Activated naive CD8-positive, alpha-beta T cell treated with anti-CD3 and anti-CD28 coated beads, Interleukin-2, amount 50 U/mL, for 24 hours (primary cell): ENCODE measurements at regions not wholly inside any gene's neighbourhood (a gene's known extent, or its start where the extent isn't known, plus 50 kb on each side); places are given as distances from the start of the nearest gene placed in this dataset.

Source experiments
- ATAC-seq: fragments of 150-1000 bp; cut with Tn5 transposase; one replicate; pipeline ENCODE4 v1.10.0; 2021
- DNase-seq: peaks from one replicate; pipeline ENCODE4 v3.0.0; 2021
- H3K27ac Mint-ChIP-seq: one replicate; pipeline ENCODE4 v1.8.0; 2021; ENCODE audit warnings: mild to moderate bottlenecking, mixed read lengths
- H3K27me3 Mint-ChIP-seq: one replicate; pipeline ENCODE4 v1.8.0; 2021; ENCODE audit warnings: mixed read lengths
- H3K36me3 Mint-ChIP-seq: one replicate; pipeline ENCODE4 v1.8.0; 2021; ENCODE audit warnings: low read depth, mixed read lengths
- H3K4me1 Mint-ChIP-seq: one replicate; pipeline ENCODE4 v1.8.0; 2021; ENCODE audit warnings: mixed read lengths
- H3K4me3 Mint-ChIP-seq: one replicate; pipeline ENCODE4 v1.8.0; 2021; ENCODE audit warnings: mild to moderate bottlenecking, moderate library complexity, mixed read lengths
- H3K9me3 Mint-ChIP-seq: one replicate; pipeline ENCODE4 v1.8.0; 2021; ENCODE audit warnings: mixed read lengths

GRCh38 chr5:152337484-152337883 is 67.6 kb downstream of the NMUR2 start:
- Mint-ChIP-seq H3K4me3 (no peak overlapping the region), H3K27ac (no peak overlapping the region), H3K36me3 (no peaks in the 10 kb centered on the region), H3K27me3 (no peaks in the 10 kb centered on the region), H3K9me3 (no peaks in the 10 kb centered on the region), H3K4me1 (no peaks in the 10 kb centered on the region)
- DNase-seq: no peak
- ATAC-seq: no peak

GRCh38 chr5:152335461-152335860 is 69.6 kb downstream of the NMUR2 start:
- no peaks in the 10 kb centered on the region for H3K27me3 Mint-ChIP-seq
- ATAC-seq: no peak

GRCh38 chr5:152332716-152333460 is 72.2 kb downstream of the NMUR2 start:
- peaks cover 2% of the 10 kb centered on the region for H3K27me3 Mint-ChIP-seq
- no peak overlapping the region for H3K27ac Mint-ChIP-seq
- H3K9me3 Mint-ChIP-seq: no peaks in the 10 kb centered on the region
- no peaks in the 10 kb centered on the region for H3K4me1 Mint-ChIP-seq
- no peak overlapping the region for H3K4me3 Mint-ChIP-seq
- DNase-seq: no peak
- H3K36me3 Mint-ChIP-seq: no peaks in the 10 kb centered on the region
- ATAC-seq: no peak

More at GRCh38 chr5:152335461-152335860, 69.6 kb downstream of the NMUR2 start:
- no peaks in the 10 kb centered on the region for H3K36me3 Mint-ChIP-seq
- no peaks in the 10 kb centered on the region for H3K9me3 Mint-ChIP-seq
- no peak for DNase-seq
- no peak overlapping the region for H3K27ac Mint-ChIP-seq
- no peaks in the 10 kb centered on the region for H3K4me1 Mint-ChIP-seq
- no peak overlapping the region for H3K4me3 Mint-ChIP-seq

- DNase-seq (no peak), ATAC-seq (no peak)
- H3K4me1 Mint-ChIP-seq: no peaks in the 10 kb centered on the region
- H3K9me3 Mint-ChIP-seq: peaks cover 4% of the 10 kb centered on the region
- peaks cover 4% of the 10 kb centered on the region for H3K27me3 Mint-ChIP-seq
- no peaks in the 10 kb centered on the region for H3K36me3 Mint-ChIP-seq
- H3K4me3 Mint-ChIP-seq: no peak overlapping the region
- H3K27ac Mint-ChIP-seq: no peak overlapping the region
Observed at GRCh38 chr5:152331718-152332117, 73.4 kb downstream of the NMUR2 start.

GRCh38 chr5:152331006-152331405 is 74.1 kb downstream of the NMUR2 start:
- Mint-ChIP-seq H3K27ac (no peak overlapping the region), H3K27me3 (peaks cover 4% of the 10 kb centered on the region), H3K36me3 (no peaks in the 10 kb centered on the region), H3K4me1 (no peaks in the 10 kb centered on the region), H3K4me3 (no peak overlapping the region), H3K9me3 (peaks cover 8% of the 10 kb centered on the region)
- ATAC-seq: no peak
- DNase-seq: no peak

GRCh38 chr5:152329761-152330283 is 75.3 kb downstream of the NMUR2 start:
- no peak for ATAC-seq
- Mint-ChIP-seq H3K27ac (no peak overlapping the region), H3K4me1 (no peaks in the 10 kb centered on the region), H3K27me3 (peaks cover 4% of the 10 kb centered on the region), H3K36me3 (no peaks in the 10 kb centered on the region), H3K4me3 (no peak overlapping the region), H3K9me3 (peaks cover 8% of the 10 kb centered on the region)
- no peak for DNase-seq

- Mint-ChIP-seq H3K4me3 (no peak overlapping the region), H3K9me3 (peaks cover 9% of the 10 kb centered on the region), H3K36me3 (no peaks in the 10 kb centered on the region), H3K4me1 (no peaks in the 10 kb centered on the region), H3K27me3 (peaks cover 4% of the 10 kb centered on the region), H3K27ac (no peak overlapping the region)
- ATAC-seq (no peak), DNase-seq (no peak)
Observed at GRCh38 chr5:152329207-152329606, 75.9 kb downstream of the NMUR2 start.

GRCh38 chr5:152315942-152316341 is 89.1 kb downstream of the NMUR2 start:
- Mint-ChIP-seq H3K27me3 (peaks cover 7% of the 10 kb centered on the region), H3K36me3 (no peaks in the 10 kb centered on the region), H3K4me3 (no peak overlapping the region), H3K4me1 (no peaks in the 10 kb centered on the region), H3K9me3 (no peaks in the 10 kb centered on the region), H3K27ac (no peak overlapping the region)
- DNase-seq (no peak), ATAC-seq (no peak)

GRCh38 chr5:152314196-152314829 is 90.8 kb downstream of the NMUR2 start:
- Mint-ChIP-seq H3K4me3 (no peak overlapping the region), H3K27ac (no peak overlapping the region), H3K27me3 (peaks cover 7% of the 10 kb centered on the region), H3K36me3 (no peaks in the 10 kb centered on the region), H3K4me1 (no peaks in the 10 kb centered on the region), H3K9me3 (no peaks in the 10 kb centered on the region)
- ATAC-seq: no peak
- DNase-seq: no peak

- Mint-ChIP-seq H3K36me3 (no peaks in the 10 kb centered on the region), H3K4me1 (no peaks in the 10 kb centered on the region), H3K9me3 (no peaks in the 10 kb centered on the region), H3K27ac (no peak overlapping the region), H3K27me3 (peaks cover 2% of the 10 kb centered on the region), H3K4me3 (no peak overlapping the region)
- DNase-seq (no peak), ATAC-seq (no peak)
Observed at GRCh38 chr5:152309926-152310450, 95.1 kb downstream of the NMUR2 start.

- H3K27me3 Mint-ChIP-seq: peaks cover 2% of the 10 kb centered on the region
- H3K36me3 Mint-ChIP-seq: no peaks in the 10 kb centered on the region
- no peaks in the 10 kb centered on the region for H3K9me3 Mint-ChIP-seq
- no peak for DNase-seq
- no peak overlapping the region for H3K4me3 Mint-ChIP-seq
- no peaks in the 10 kb centered on the region for H3K4me1 Mint-ChIP-seq
- ATAC-seq: no peak
- no peak overlapping the region for H3K27ac Mint-ChIP-seq
Observed at GRCh38 chr5:152306386-152306785, 98.7 kb downstream of the NMUR2 start.

GRCh38 chr5:152305525-152305924 is 99.6 kb downstream of the NMUR2 start:
- DNase-seq (no peak), ATAC-seq (no peak)
- H3K4me1 Mint-ChIP-seq: no peaks in the 10 kb centered on the region
- no peak overlapping the region for H3K27ac Mint-ChIP-seq
- H3K27me3 Mint-ChIP-seq: no peaks in the 10 kb centered on the region
- no peaks in the 10 kb centered on the region for H3K36me3 Mint-ChIP-seq
- H3K9me3 Mint-ChIP-seq: no peaks in the 10 kb centered on the region
- H3K4me3 Mint-ChIP-seq: no peak overlapping the region

- H3K4me3 Mint-ChIP-seq: no peak overlapping the region
- no peak for DNase-seq
- no peak overlapping the region for H3K27ac Mint-ChIP-seq
- no peak for ATAC-seq
- H3K9me3 Mint-ChIP-seq: no peaks in the 10 kb centered on the region
- H3K36me3 Mint-ChIP-seq: no peaks in the 10 kb centered on the region
- H3K4me1 Mint-ChIP-seq: no peaks in the 10 kb centered on the region
- no peaks in the 10 kb centered on the region for H3K27me3 Mint-ChIP-seq
Observed at GRCh38 chr5:152303841-152304240, 101.2 kb downstream of the NMUR2 start.

GRCh38 chr5:152297866-152298265 is 107.2 kb downstream of the NMUR2 start:
- no peaks in the 10 kb centered on the region for H3K9me3 Mint-ChIP-seq
- no peak for ATAC-seq
- H3K27ac Mint-ChIP-seq: no peak overlapping the region
- H3K27me3 Mint-ChIP-seq: peaks cover 2% of the 10 kb centered on the region
- no peak overlapping the region for H3K4me3 Mint-ChIP-seq
- H3K4me1 Mint-ChIP-seq: no peaks in the 10 kb centered on the region
- no peak for DNase-seq
- H3K36me3 Mint-ChIP-seq: no peaks in the 10 kb centered on the region

- Mint-ChIP-seq H3K36me3 (no peaks in the 10 kb centered on the region), H3K4me3 (no peak overlapping the region), H3K4me1 (no peaks in the 10 kb centered on the region), H3K9me3 (peaks cover 5% of the 10 kb centered on the region), H3K27me3 (no peaks in the 10 kb centered on the region), H3K27ac (no peak overlapping the region)
- DNase-seq (no peak), ATAC-seq (no peak)
Observed at GRCh38 chr5:152293189-152293588, 111.9 kb downstream of the NMUR2 start.
